Upper lobe of left lung (tissue), 6 donors: ENCODE measurements at regions not wholly inside any gene's neighbourhood (a gene's known extent, or its start where the extent isn't known, plus 50 kb on each side); places are given as distances from the start of the nearest gene placed in this dataset.

ENCODE experiments used
- ATAC-seq, 2 donors: fragments of 200-7000 bp; cut with Tn5 transposase; one replicate each; pipeline ENCODE4 v1.9.1; 2022; ENCODE audit warnings: mild to moderate bottlenecking in 2 of 2, moderate library complexity in 2 of 2; ENCODE audit not compliant: low FRiP score in 2 of 2
- DNase-seq, 2 donors: peaks; one replicate each; pipeline ENCODE4 v3.0.0-alpha.2; 2019 to 2020
- H3K27ac ChIP-seq, 4 donors: fragments of 200-600 bp; sonication (generic); one replicate each; pipeline ENCODE4 v1.5.1; 2016 to 2019
- H3K27me3 ChIP-seq, 4 donors: fragments of 200-600 bp; sonication (generic); one replicate each; pipeline ENCODE4 v1.5.1; 2017 to 2019
- H3K36me3 ChIP-seq, 4 donors: fragments of 200-600 bp; sonication (generic); one replicate each; pipeline ENCODE4 v1.5.1; 2016 to 2019
- H3K4me1 ChIP-seq, 4 donors: fragments of 200-600 bp; sonication (generic); one replicate each; pipeline ENCODE4 v1.5.1; 2018 to 2019
- H3K4me3 ChIP-seq, 4 donors: fragments of 200-600 bp; sonication (generic); one replicate each; pipeline ENCODE4 v1.5.1; 2017 to 2019; ENCODE audit warnings: mild to moderate bottlenecking in 2 of 4, moderate library complexity in 1 of 4
- H3K9me3 ChIP-seq, 4 donors: fragments of 200-600 bp; sonication (generic); one replicate each; pipeline ENCODE4 v1.5.1; 2018 to 2019
- EP300 ChIP-seq, 4 donors: sonication (generic); formaldehyde crosslinking; IDR thresholded peaks; one replicate each; pipeline ENCODE4 v1.5.1; 2017; ENCODE audit warnings: antibody characterized with exemption in 4 of 4, control low read depth in 2 of 4
- POLR2A ChIP-seq, 4 donors: fragments of 450-650 bp; IDR thresholded peaks; one replicate each; pipeline ENCODE4 v1.5.1; 2016 to 2017; ENCODE audit warnings: antibody characterized with exemption in 4 of 4, mild to moderate bottlenecking in 2 of 4
- POLR2AphosphoS5 ChIP-seq, 2 donors: sonication (generic); formaldehyde crosslinking; IDR thresholded peaks; one replicate each; pipeline ENCODE4 v1.5.1; 2017; ENCODE audit warnings: antibody characterized with exemption in 2 of 2
- WGBS, 2 donors: methylation state at CpG; one replicate each; pipeline ENCODE4 v1.1.5; 2017 to 2018; 5-methylcytosine and 5-hydroxymethylcytosine counted together
- TF ChIP-seq, protein P1 (sequence below), 6 experiments: fragments of 450-650 bp in 4 of 6; fragments of 200-600 bp in 2 of 6; sonication (generic) in 2 of 6; IDR thresholded peaks; one replicate each; pipeline ENCODE4 v1.5.1; 2016 to 2019; ENCODE audit warnings: antibody characterized with exemption in 6 of 6
- donor health status: DM: no; HTN: no; CAD: no; lungs with moderate emphysema.
- donor health status: DM: no; HTN: yes; CAD: no; lungs with severe emphysema.

DNA sequence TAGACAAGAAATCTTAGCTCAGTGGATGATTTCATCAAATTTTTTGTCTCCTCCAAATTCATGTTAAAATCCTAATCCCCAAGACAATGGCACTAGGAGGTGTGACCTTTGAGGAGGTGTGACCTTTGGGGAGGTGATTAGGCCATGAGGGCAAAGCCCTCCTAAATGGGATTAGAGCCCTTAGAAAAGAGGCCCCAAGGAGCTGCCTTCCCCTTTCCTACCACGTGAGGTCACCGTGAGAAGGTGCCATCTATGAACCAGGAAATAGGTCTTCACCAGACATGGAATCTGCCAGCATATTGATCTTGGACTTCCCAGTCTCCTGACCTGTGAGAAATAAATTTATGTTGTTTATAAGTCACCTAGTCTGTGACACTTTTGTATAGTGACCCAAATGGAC is 138.7 kb downstream of the TRIM29 start:
- no peak overlapping the region for H3K27ac ChIP-seq
- no peaks in the 10 kb centered on the region for H3K4me1 ChIP-seq
- H3K4me3 ChIP-seq, result no peak overlapping the region
- H3K27me3 ChIP-seq, result no peaks in the 10 kb centered on the region
- H3K9me3 ChIP-seq, result no peaks in the 10 kb centered on the region
- no peaks in the 10 kb centered on the region for H3K36me3 ChIP-seq
- ATAC-seq (no peak), DNase-seq (no peak)
- WGBS, 2 donors, result 67 to 69% methylated on average over 2 of the region's 2 CpGs
- TF ChIP-seq POLR2AphosphoS5 (IDR thresholded peaks at IDR 0.05) (no peak), EP300 (IDR thresholded peaks at IDR 0.05) (no peak), POLR2A (IDR thresholded peaks at IDR 0.05) (no peak)
- TF ChIP-seq, protein P1, sequence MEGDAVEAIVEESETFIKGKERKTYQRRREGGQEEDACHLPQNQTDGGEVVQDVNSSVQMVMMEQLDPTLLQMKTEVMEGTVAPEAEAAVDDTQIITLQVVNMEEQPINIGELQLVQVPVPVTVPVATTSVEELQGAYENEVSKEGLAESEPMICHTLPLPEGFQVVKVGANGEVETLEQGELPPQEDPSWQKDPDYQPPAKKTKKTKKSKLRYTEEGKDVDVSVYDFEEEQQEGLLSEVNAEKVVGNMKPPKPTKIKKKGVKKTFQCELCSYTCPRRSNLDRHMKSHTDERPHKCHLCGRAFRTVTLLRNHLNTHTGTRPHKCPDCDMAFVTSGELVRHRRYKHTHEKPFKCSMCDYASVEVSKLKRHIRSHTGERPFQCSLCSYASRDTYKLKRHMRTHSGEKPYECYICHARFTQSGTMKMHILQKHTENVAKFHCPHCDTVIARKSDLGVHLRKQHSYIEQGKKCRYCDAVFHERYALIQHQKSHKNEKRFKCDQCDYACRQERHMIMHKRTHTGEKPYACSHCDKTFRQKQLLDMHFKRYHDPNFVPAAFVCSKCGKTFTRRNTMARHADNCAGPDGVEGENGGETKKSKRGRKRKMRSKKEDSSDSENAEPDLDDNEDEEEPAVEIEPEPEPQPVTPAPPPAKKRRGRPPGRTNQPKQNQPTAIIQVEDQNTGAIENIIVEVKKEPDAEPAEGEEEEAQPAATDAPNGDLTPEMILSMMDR (IDR thresholded peaks at IDR 0.05), result no peak

DNA sequence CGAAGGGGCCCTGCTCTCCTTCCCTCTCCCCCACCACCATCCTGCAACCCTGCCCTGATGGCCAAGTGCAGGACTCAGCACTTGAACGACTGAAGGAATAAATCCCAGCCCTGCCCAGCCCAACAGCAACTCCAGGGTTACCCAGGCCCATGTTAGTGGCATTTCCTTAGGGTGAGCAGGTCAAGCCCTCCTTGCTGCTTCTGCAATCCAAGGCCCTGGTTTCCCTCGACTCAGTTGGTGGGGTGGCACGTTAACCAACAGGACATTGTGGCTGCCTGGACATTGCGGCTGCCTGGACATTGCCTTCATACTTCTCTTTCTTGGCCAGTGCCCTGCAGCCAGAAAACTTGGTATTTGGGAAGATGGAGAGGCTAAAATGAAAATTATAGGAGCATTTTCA is 141.4 kb downstream of the TRIM29 start:
- Histone ChIP-seq H3K4me1 (no peaks in the 10 kb centered on the region), H3K27me3 (no peaks in the 10 kb centered on the region), H3K4me3 (no peak overlapping the region), H3K36me3 (no peaks in the 10 kb centered on the region), H3K27ac (no peak overlapping the region), H3K9me3 (no peaks in the 10 kb centered on the region)
- ATAC-seq, result no peak
- no peak for DNase-seq
- TF ChIP-seq, protein P1 (IDR thresholded peaks at IDR 0.05), result no peak
- TF ChIP-seq EP300 (IDR thresholded peaks at IDR 0.05) (no peak), POLR2A (IDR thresholded peaks at IDR 0.05) (no peak), POLR2AphosphoS5 (IDR thresholded peaks at IDR 0.05) (no peak)
- WGBS, 2 donors, result 81 to 83% methylated on average over 5 of the region's 5 CpGs

DNA sequence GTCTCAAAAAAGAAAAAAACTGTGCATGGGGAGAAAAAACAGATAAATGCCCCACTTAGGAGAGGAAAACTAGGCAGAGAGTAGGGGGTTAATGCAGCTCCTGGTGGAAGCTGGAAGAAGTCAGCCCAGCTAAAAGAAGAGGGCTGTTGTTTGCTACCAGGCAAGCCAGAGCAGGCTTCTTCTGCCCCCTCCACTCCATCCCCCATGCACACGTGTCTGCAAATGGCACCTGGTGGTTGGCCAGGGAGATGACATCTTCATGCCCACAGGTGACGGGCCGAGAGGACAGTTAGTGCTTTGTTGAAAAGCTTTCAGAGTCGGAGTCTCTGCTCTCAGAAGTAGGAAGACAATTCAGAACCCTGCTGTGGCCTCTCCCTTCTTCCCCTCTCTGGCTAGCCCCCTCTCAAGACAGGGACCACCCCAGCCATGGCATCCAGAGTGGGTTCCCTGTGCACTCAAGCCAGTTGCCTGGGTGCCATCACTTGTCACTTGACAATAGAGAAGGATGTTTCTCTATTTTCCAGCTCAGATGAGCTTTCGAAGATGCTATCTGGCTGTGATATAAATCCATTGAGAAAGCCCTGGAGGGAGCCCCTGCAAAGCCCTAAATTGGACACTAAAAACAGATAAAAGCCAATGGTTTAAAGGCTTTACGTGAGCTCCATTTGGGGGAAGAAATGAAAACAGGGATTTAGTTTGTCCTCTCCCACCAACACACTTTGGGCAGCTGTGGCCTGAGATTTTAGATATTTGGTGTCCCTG is 142.0 kb downstream of the TRIM29 start:
- no peak overlapping the region for H3K27ac ChIP-seq
- DNase-seq (no peak), ATAC-seq (no peak)
- H3K9me3 ChIP-seq, result no peaks in the 10 kb centered on the region
- no peak overlapping the region for H3K4me3 ChIP-seq
- WGBS, 2 donors, result 74 to 78% methylated on average over 6 of the region's 6 CpGs
- H3K36me3 ChIP-seq, result no peaks in the 10 kb centered on the region
- no peaks in the 10 kb centered on the region for H3K4me1 ChIP-seq
- TF ChIP-seq EP300 (IDR thresholded peaks at IDR 0.05) (no peak), POLR2AphosphoS5 (IDR thresholded peaks at IDR 0.05) (no peak), POLR2A (IDR thresholded peaks at IDR 0.05) (no peak)
- TF ChIP-seq, protein P1 (IDR thresholded peaks at IDR 0.05), result no peak
- H3K27me3 ChIP-seq, result no peaks in the 10 kb centered on the region

DNA sequence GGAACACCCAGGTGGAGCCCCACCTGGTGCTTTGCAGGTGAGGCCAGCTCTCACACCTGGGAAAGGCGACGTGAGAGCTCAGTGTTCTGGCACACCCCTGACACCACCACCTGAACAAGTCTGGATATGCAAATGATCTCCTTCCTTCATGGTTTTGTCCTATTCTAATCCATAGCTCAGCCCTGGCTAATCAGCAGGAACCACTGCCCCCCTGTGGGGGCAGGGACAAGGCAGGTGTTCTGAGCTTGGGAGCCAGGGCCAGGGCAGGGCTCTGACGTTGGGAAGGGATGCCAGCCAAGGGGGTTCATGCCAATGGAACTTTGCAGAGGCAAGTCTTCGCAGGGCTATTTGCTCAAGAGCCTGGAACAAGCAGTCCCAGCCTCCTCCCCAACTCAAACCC is 144.2 kb downstream of the TRIM29 start:
- Histone ChIP-seq H3K27ac (no peak overlapping the region), H3K4me3 (no peak overlapping the region), H3K4me1 (no peaks in the 10 kb centered on the region), H3K9me3 (no peaks in the 10 kb centered on the region), H3K36me3 (no peaks in the 10 kb centered on the region), H3K27me3 (no peaks in the 10 kb centered on the region)
- WGBS, 2 donors, result 64 to 67% methylated on average over 4 of the region's 4 CpGs
- TF ChIP-seq POLR2AphosphoS5 (IDR thresholded peaks at IDR 0.05) (no peak), POLR2A (IDR thresholded peaks at IDR 0.05) (no peak), EP300 (IDR thresholded peaks at IDR 0.05) (no peak)
- TF ChIP-seq, protein P1 (IDR thresholded peaks at IDR 0.05), result no peak
- ATAC-seq, result no peak
- no peak for DNase-seq
